ENCODE measurements at regions not wholly inside any gene's neighbourhood (a gene's known extent, or its start where the extent isn't known, plus 50 kb on each side); places are given as distances from the start of the nearest gene placed in this dataset.

DNA sequence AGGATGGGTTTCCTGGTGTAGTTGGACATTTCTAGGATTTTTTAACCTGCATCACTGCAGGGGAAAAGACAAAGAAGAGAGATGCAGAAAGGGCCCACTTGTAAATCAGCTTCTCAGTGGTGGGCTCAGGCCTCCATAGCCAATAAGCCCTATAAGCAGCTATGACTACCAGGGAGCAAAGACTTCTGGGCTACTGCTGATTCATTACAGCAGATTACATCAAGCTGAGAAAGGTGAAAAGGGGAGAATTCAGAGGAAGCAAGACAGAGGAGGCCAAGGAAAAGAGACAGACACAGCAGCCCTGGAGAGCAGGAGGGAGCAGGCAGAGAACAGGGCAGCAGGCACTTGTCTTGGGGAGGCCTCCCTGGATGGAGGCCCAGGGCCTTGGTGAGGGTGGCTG lies 95.2 kb downstream of the KCNA5 start:
- TF ChIP-seq CTCF (IDR thresholded peaks at IDR 0.05) = no peak
- TF ChIP-seq POLR2AphosphoS5 (IDR thresholded peaks at IDR 0.05) = no peak

Data from esophagus muscularis mucosa (tissue), 3 donors.